G401 (cell line): ENCODE measurements at regions not wholly inside any gene's neighbourhood (a gene's known extent, or its start where the extent isn't known, plus 50 kb on each side); places are given as distances from the start of the nearest gene placed in this dataset.

Experiments
- DNase-seq: peaks from one replicate; pipeline ENCODE4 v3.0.0-alpha.2; 2015; ENCODE audit warnings: low spot score
- in situ Hi-C: cut with HindIII; loops from 2 replicates; pipeline ENCODE4 v1.10.0; 2016; ENCODE audit warnings: low sequenced_read_pairs, mixed read lengths

GRCh38 chr2:176830362-176830761 is 382.2 kb upstream of the HNRNPA3 start:
- in situ Hi-C loops, result no loop called here
- no peak for DNase-seq

- DNase-seq, result no peak
- in situ Hi-C loops, result no loop called here
These were observed 380.5 kb upstream of the HNRNPA3 start for GRCh38 chr2:176832086-176832485.

- no peak for DNase-seq
- in situ Hi-C loops, result no loop called here
These were observed 378.9 kb upstream of the HNRNPA3 start for GRCh38 chr2:176833671-176834070.

- DNase-seq, result no peak
- in situ Hi-C loops, result no loop called here
These were observed 378.4 kb upstream of the HNRNPA3 start for GRCh38 chr2:176834226-176834625.

DNA sequence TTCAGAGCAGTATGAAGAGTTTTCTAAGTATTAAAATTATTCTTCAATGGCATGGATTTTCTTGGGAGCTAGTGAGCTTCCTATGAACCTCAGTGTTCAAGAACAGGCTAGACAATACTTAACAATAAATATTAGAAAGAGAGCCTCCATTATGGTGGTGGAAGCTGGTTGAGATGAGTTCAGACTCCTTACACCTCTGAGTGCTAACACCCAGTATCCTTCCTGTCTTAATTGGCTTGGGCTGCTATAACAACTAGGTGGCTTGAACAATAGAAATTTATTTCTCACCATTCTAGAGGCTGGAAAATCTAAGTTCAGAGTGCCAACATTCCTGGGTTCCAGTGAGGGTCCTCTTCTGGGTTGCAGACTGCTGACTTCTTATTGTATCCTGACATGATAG is 369.4 kb upstream of the HNRNPA3 start:
- in situ Hi-C loops, result no loop called here
- DNase-seq, result no peak

GRCh38 chr2:176844461-176844860 is 368.1 kb upstream of the HNRNPA3 start:
- in situ Hi-C loops, result no loop called here

GRCh38 chr2:176845718-176846117 is 366.9 kb upstream of the HNRNPA3 start:
- in situ Hi-C loops, result no loop called here
- DNase-seq, result no peak

More at GRCh38 chr2:176844461-176844860, 368.1 kb upstream of the HNRNPA3 start:
- no peak for DNase-seq

- in situ Hi-C loops, result no loop called here
- no peak for DNase-seq
These were observed 365.0 kb upstream of the HNRNPA3 start for GRCh38 chr2:176847575-176847974.

DNA sequence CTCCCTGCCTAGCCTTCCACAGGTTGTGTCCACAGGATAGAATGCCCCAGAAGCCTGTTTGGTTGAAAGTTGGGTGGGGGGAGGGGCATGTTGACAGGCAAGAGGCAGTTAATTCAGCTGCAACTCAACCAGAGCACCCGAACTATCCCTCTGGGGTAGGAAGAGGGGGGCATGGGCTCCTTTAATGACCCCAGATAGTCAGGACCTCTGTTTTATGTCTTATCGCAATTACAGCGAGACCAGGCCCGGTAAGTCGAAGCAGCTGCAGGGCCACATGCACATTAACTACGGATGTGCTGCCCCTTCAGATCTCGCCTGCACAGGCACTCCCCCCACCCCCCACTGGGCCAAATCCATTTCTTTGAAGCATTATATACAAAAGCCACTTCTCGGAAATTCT is 363.8 kb upstream of the HNRNPA3 start:
- in situ Hi-C loops, result no loop called here
- DNase-seq, result no peak

GRCh38 chr2:176851200-176851888 is 361.2 kb upstream of the HNRNPA3 start:
- in situ Hi-C loops, result no loop called here
- DNase-seq, result no peak

GRCh38 chr2:176851889-176852483 is 360.6 kb upstream of the HNRNPA3 start:
- in situ Hi-C loops, result no loop called here
- peak; percentile 4 for DNase-seq

DNA sequence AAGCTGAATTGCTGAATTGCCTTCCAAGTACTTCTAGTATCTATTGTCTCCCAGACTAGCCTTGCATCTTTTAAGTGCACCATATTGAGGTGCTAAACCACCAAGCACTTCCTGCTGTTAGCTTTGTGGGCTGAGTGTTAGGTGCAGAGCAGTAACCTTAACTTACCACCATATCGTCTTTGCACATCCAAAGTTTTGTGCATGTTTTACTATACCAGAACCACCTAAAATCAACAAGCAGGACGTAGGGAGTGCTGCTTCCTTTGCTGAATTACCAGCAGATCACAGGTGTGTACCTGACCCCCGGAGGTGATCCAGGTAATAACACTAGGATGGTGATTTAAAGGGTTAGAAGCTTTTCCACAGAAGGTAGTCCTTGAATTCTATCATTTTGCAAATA is 359.9 kb upstream of the HNRNPA3 start:
- in situ Hi-C loops, result no loop called here
- no peak for DNase-seq

- DNase-seq, result no peak
- in situ Hi-C loops, result no loop called here
These were observed 358.5 kb upstream of the HNRNPA3 start for GRCh38 chr2:176854062-176854461.

DNA sequence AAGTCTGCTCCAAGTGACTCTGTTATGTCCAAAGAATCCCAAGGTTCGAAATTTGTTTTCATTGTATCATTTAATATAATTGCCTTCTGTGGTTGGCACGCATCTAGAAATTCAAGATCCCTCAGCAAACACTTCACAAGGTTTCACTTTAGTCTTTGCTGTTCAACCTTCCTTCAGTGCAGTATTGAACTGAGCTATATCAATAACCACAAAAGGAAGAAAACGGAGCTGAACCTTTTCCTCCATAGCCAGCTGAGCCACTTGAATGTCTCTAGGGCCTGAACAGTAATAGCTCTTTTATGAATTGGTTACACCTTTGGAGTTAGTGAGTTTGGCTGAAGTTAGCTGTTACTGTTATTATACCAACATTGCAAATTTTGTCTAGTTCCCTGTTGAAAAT is 357.7 kb upstream of the HNRNPA3 start:
- no peak for DNase-seq
- in situ Hi-C loops, result no loop called here

DNA sequence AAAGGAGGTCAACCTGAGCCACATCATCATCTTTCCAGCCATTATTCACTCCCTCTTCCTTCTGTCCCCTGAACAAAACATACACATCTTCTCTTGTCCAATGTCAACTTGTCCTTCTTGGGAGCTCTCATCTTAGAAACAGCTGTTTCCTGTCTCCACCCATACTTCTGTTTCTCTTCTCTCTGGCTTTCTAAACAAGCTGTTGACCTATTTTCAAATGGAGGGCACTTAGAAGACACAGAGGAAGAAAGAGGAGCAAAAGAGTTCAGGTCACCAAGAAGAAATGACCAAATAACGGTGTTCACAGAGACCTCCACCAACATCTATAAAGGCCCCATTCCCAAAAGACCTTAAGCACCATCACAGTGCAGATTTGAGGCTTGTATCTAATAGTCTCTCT is 355.9 kb upstream of the HNRNPA3 start:
- in situ Hi-C loops, result no loop called here
- no peak for DNase-seq

DNA sequence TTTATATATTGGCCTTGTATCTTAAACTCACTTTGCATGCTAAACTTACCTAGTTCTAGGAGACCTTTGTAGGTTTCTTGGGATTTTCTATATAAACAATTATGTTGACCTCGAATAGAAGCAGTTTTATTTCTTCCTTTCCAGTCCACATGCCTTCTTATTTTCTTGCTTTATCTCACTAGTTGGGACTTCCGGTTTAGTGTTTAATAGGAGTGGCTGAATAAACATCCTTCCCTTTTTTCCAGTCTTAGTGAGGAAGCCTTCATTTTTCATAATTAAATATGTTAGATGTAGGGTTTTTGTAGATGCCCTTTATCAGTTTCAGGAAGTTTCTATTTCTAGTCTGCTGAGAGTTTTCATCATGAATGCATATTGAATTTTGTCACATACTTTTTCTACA is 347.3 kb upstream of the HNRNPA3 start:
- in situ Hi-C loops, result no loop called here
- DNase-seq, result no peak

GRCh38 chr2:176872406-176872805 is 340.2 kb upstream of the HNRNPA3 start:
- DNase-seq, result no peak
- in situ Hi-C loops, result no loop called here

- DNase-seq, result no peak
- in situ Hi-C loops, result no loop called here
These were observed 339.2 kb upstream of the HNRNPA3 start for GRCh38 chr2:176873403-176873802.

GRCh38 chr2:176876493-176877103 is 336.0 kb upstream of the HNRNPA3 start:
- in situ Hi-C loops, result no loop called here
- no peak for DNase-seq

- DNase-seq, result no peak
- in situ Hi-C loops, result no loop called here
These were observed 333.1 kb upstream of the HNRNPA3 start for GRCh38 chr2:176879426-176879995.
